K562 (cell line): ENCODE measurements at regions not wholly inside any gene's neighbourhood (a gene's known extent, or its start where the extent isn't known, plus 50 kb on each side); places are given as distances from the start of the nearest gene placed in this dataset.

Experiments
- ATAC-seq: fragments of 200-7000 bp; cut with Tn5 transposase; 3 replicates; pipeline ENCODE4 v1.9.1; 2020; ENCODE audit warnings: moderate library complexity
- BruUV-seq: library from RNA; stranded (reverse); fragments of 400-500 nt; replicated peaks from 2 replicates; lab custom pipeline; 2021; lab: Mats Ljungman, UMichigan
- CTCF ChIA-PET: fragments of 300-600 bp; formaldehyde crosslinking; extraction: SDS; loops from one replicate; lab custom pipeline; 2021; ENCODE audit warnings: low intra/inter-chr PET ratio; lab: Yijun Ruan, JAX
- POLR2A ChIA-PET: fragments of 300-600, 350-650 bp; sonication (Branson Sonifier 250); formaldehyde crosslinking; extraction: SDS; loops from one replicate; lab custom pipeline; 2021; ENCODE audit warnings: antibody characterized with exemption, inconsistent platforms; lab: Yijun Ruan, JAX
- DNase-seq, 4 experiments: peaks; one replicate each; pipeline versions ENCODE4 v3.0.0 to v3.0.0-alpha.2; 2011 to 2018; ENCODE audit warnings: low spot score in 3 of 4, mixed read lengths in 3 of 4; ENCODE audit errors: extremely low read depth in 1 of 4
- FAIRE-seq: peaks from 2 replicates; lab custom pipeline; 2011; peaks lifted over from hg19 to GRCh38; lab: Jason Lieb, UNC
- H2AFZ ChIP-seq: 2 replicates; pipeline ENCODE4 v1.6.0; 2011; ENCODE audit warnings: low read depth, low read length, control low read depth, inconsistent platforms
- H3K27ac ChIP-seq: fragments of 200-600 bp; 3 replicates; pipeline ENCODE4 v1.8.0; 2011; ENCODE audit warnings: low read depth, mild to moderate bottlenecking, control low read depth, inconsistent platforms, low read length, moderate library complexity, mixed read lengths; ENCODE audit errors: extremely low read depth
- H3K27me3 ChIP-seq, 2 experiments: fragments of 300-600 bp in 1 of 2; 2 replicates in 1 of 2; 3 replicates in 1 of 2; pipeline versions ENCODE4 v1.6.0 to v1.8.0; 2011; ENCODE audit warnings: inconsistent platforms in 2 of 2, low read length in 2 of 2, mild to moderate bottlenecking in 1 of 2, mixed read lengths in 1 of 2, moderate library complexity in 1 of 2; ENCODE audit not compliant: control insufficient read depth in 2 of 2, insufficient read depth in 2 of 2
- H3K36me3 ChIP-seq: fragments of 300-600 bp; 3 replicates; pipeline ENCODE4 v1.8.0; 2011; ENCODE audit warnings: mild to moderate bottlenecking, low read length, inconsistent platforms; ENCODE audit not compliant: control insufficient read depth, insufficient read depth
- H3K4me1 ChIP-seq, 2 experiments: fragments of 200-600 bp in 1 of 2; replicated peaks in 1 of 2; 2 replicates in 1 of 2; 3 replicates in 1 of 2; pipeline versions ENCODE4 v1.5.1 to v1.8.0; 2011; ENCODE audit warnings: inconsistent platforms in 2 of 2, low read length in 2 of 2, mild to moderate bottlenecking in 1 of 2, mixed read lengths in 1 of 2, moderate library complexity in 1 of 2; ENCODE audit not compliant: control insufficient read depth in 2 of 2, insufficient read depth in 2 of 2
- H3K4me2 ChIP-seq: 2 replicates; pipeline ENCODE4 v1.6.1; 2011; ENCODE audit warnings: low read length, control low read depth, inconsistent platforms, mixed read lengths; ENCODE audit not compliant: insufficient read depth
- H3K4me3 ChIP-seq: fragments of 200-600 bp; sonication (generic), shearing (Covaris generic); 2 replicates; pipeline ENCODE4 v1.5.1; 2016; ENCODE audit warnings: control low read depth, inconsistent platforms
- H3K79me2 ChIP-seq: fragments of 200-600 bp; 3 replicates; pipeline ENCODE4 v1.8.0; 2011; ENCODE audit warnings: low read length, inconsistent platforms; ENCODE audit not compliant: control insufficient read depth, insufficient read depth
- H3K9ac ChIP-seq, 2 experiments: 2 replicates each; pipeline versions ENCODE4 v1.6.0 to v1.6.1; 2011; ENCODE audit warnings: low read depth in 2 of 2, low read length in 2 of 2, control low read depth in 1 of 2, inconsistent platforms in 1 of 2, mild to moderate bottlenecking in 1 of 2, mixed read lengths in 1 of 2; ENCODE audit not compliant: insufficient read depth in 1 of 2
- H3K9me1 ChIP-seq: one replicate; pipeline ENCODE4 v1.6.0; 2011; ENCODE audit warnings: inconsistent platforms, mild to moderate bottlenecking, low read length, moderate library complexity; ENCODE audit not compliant: control insufficient read depth, insufficient read depth
- H3K9me3 ChIP-seq: replicated peaks from 2 replicates; pipeline ENCODE4 v1.5.1; 2011; ENCODE audit warnings: low read depth, low read length, inconsistent platforms; ENCODE audit not compliant: control insufficient read depth, insufficient read depth
- H4K20me1 ChIP-seq: replicated peaks from 2 replicates; pipeline ENCODE4 v1.6.1; 2011; ENCODE audit warnings: low read length, inconsistent platforms, mixed read lengths; ENCODE audit not compliant: control insufficient read depth, insufficient read depth
- ATF1 ChIP-seq, 2 experiments: fragments of 450-650 bp in 1 of 2; IDR thresholded peaks; 2 replicates each; pipeline ENCODE4 v1.6.1; 2016; ENCODE audit warnings: missing compliant biosample characterization in 1 of 2, missing genetic modification characterization in 1 of 2
- C11orf30 ChIP-seq: fragments of 450-650 bp; IDR thresholded peaks from 2 replicates; pipeline ENCODE4 v1.6.1; 2016; ENCODE audit warnings: low read depth, mild to moderate bottlenecking
- CREB1 ChIP-seq, 2 experiments: sonication (generic) in 1 of 2; formaldehyde crosslinking in 1 of 2; IDR thresholded peaks; 2 replicates each; pipeline versions ENCODE4 v1.6.1 to v1.8.0; 2012 to 2022; ENCODE audit warnings: inconsistent platforms in 1 of 2, mild to moderate bottlenecking in 1 of 2, missing genetic modification reagents in 1 of 2, moderate library complexity in 1 of 2
- CREM ChIP-seq: IDR thresholded peaks from 2 replicates; pipeline ENCODE4 v1.6.1; 2014; ENCODE audit warnings: antibody characterized with exemption, low read depth
- E2F8 ChIP-seq: fragments of 450-650 bp; IDR thresholded peaks from 2 replicates; pipeline ENCODE4 v1.7.1; 2018; ENCODE audit warnings: mild to moderate bottlenecking, low read depth; ENCODE audit not compliant: partially characterized antibody
- HOMEZ ChIP-seq: fragments of 250-450 bp; sonication (Bioruptor Pico); IDR thresholded peaks from 2 replicates; pipeline ENCODE4 v1.4.0; 2020; ENCODE audit warnings: mild to moderate bottlenecking, moderate library complexity
- KDM4B ChIP-seq, 2 experiments: fragments of 450-650 bp in 1 of 2; sonication (generic) in 1 of 2; IDR thresholded peaks; 2 replicates each; pipeline ENCODE4 v1.6.1; 2016 to 2017; ENCODE audit warnings: borderline replicate concordance in 2 of 2, antibody characterized with exemption in 1 of 2, low read depth in 1 of 2, mild to moderate bottlenecking in 1 of 2
- NFYB ChIP-seq: IDR thresholded peaks from 2 replicates; pipeline ENCODE4 v1.6.1; 2011; ENCODE audit warnings: mild to moderate bottlenecking, moderate library complexity; ENCODE audit not compliant: insufficient read length; ENCODE audit errors: extremely low read depth
- PBX2 ChIP-seq, 2 experiments: IDR thresholded peaks in 1 of 2; conservative IDR thresholded peaks in 1 of 2; 2 replicates each; pipeline ENCODE4 v1.6.1; 2016; ENCODE audit warnings: low read depth in 2 of 2, mild to moderate bottlenecking in 1 of 2, missing compliant biosample characterization in 1 of 2, missing genetic modification characterization in 1 of 2, moderate library complexity in 1 of 2
- SNIP1 ChIP-seq: fragments of 450-650 bp; IDR thresholded peaks from 2 replicates; pipeline ENCODE4 v1.7.1; 2017; ENCODE audit warnings: low read depth, mild to moderate bottlenecking
- ZNF561 ChIP-seq: fragments of 450-650 bp; formaldehyde crosslinking; conservative IDR thresholded peaks from 2 replicates; pipeline ENCODE4 v1.4.0; 2020; ENCODE audit warnings: mild to moderate bottlenecking, moderate library complexity
- ZNF707 ChIP-seq: fragments of 250-450 bp; sonication (Bioruptor Pico); conservative IDR thresholded peaks from 2 replicates; pipeline ENCODE4 v1.8.0; 2022; ENCODE audit warnings: inconsistent platforms, mild to moderate bottlenecking, moderate library complexity
- ZNF75A ChIP-seq: fragments of 450-650 bp; formaldehyde crosslinking; IDR thresholded peaks from 2 replicates; pipeline ENCODE4 v1.4.0; 2020; ENCODE audit warnings: mild to moderate bottlenecking
- WGBS: fragments of 100-300 bp; shearing (Covaris generic); methylation state at CpG from one replicate; pipeline ENCODE4 v1.1.6; 2016; ENCODE audit warnings: low coverage, mixed read lengths; ENCODE audit not compliant: insufficient coverage; ENCODE audit errors: missing lambda C conversion rate; 5-methylcytosine and 5-hydroxymethylcytosine counted together
- in situ Hi-C: fragments of 300-500 bp; cut with MboI; formaldehyde crosslinking; loops from 4 replicates; pipeline ENCODE4 v1.15.0; 2018; ENCODE audit warnings: inconsistent platforms, mixed read lengths
- intact Hi-C: fragments of 100-400 bp; cut with micrococcal nuclease; formaldehyde crosslinking; loops from 2 replicates; pipeline ENCODE4 v1.14.2; 2022

GRCh38 chr1:201718346-201719202, 110.4 kb upstream of the IPO9 start:
- intact Hi-C loops, result loop anchor here (10.0 kb wide), 1 partner anchor 256 kb away; no protein-coding TSS in a partner anchor
- Histone ChIP-seq H3K36me3 (peaks cover 14% of the 10 kb centered on the region; the same call in 1 of the 3 replicates), H3K27me3 (no peaks in the 10 kb centered on the region), H2AFZ (no peak overlapping the region), H3K79me2 (no peaks in the 10 kb centered on the region), H3K4me2 (no peak overlapping the region), H3K4me3 (no peak overlapping the region), H3K9ac (no peak overlapping the region), H3K9me3 (no peaks in the 10 kb centered on the region), H3K4me1 (peaks cover 11 to 22% of the 10 kb centered on the region in 2 experiments), H3K27ac (no peak overlapping the region), H3K9me1 (no peaks in the 10 kb centered on the region), H4K20me1 (no peaks in the 10 kb centered on the region; the same call in 1 of the 2 replicates)
- WGBS, result 71% methylated on average over 36 of the region's 36 CpGs
- DNase-seq (peak; percentile 42 to 87 (median 85)), ATAC-seq (peak; percentile 83), FAIRE-seq (no peak)
- in situ Hi-C loops, result no loop called here
- POLR2A ChIA-PET, result interaction anchor here (0.5 to 1.2 kb wide), 6 partner anchors 8 to 167 kb away, joined by 3 read pairs; no protein-coding TSS in a partner anchor
- CTCF ChIA-PET, result no interaction called here
- no TSS peak for BruUV-seq
- peak; percentile 58 for TF ChIP-seq NFYB
- peak; percentile 47; the same call in 1 of the 2 replicates for TF ChIP-seq PBX2 (CRISPR knock-in tag; IDR thresholded peaks at IDR 0.05; ENCODE audit: low read depth)
- peak; percentile 79 for TF ChIP-seq PBX2 (tag; conservative IDR thresholded peaks at IDR 0.05; ENCODE audit: low read depth)
- TF ChIP-seq KDM4B (IDR thresholded peaks at IDR 0.05; ENCODE audit: borderline replicate concordance in 2 of 2, low read depth in 1 of 2), result no peak
- TF ChIP-seq E2F8, result no peak
- TF ChIP-seq C11orf30, result no peak
- no peak for TF ChIP-seq HOMEZ (CRISPR knock-in tag)
- no peak for TF ChIP-seq ATF1 (CRISPR knock-in tag; IDR thresholded peaks at IDR 0.05)
- peak; percentile 64 for TF ChIP-seq ATF1 (tag; IDR thresholded peaks at IDR 0.05)
- TF ChIP-seq SNIP1, result no peak
- no peak for TF ChIP-seq ZNF561
- peak; percentile 55 for TF ChIP-seq CREM
- peak; percentile 48 for TF ChIP-seq CREB1 (IDR thresholded peaks at IDR 0.05)
- no peak for TF ChIP-seq CREB1 (CRISPR knock-in tag; IDR thresholded peaks at IDR 0.05)
- TF ChIP-seq ZNF75A (CRISPR knock-in tag), result no peak
- TF ChIP-seq ZNF707, result no peak
